ENCODE measurements at regions not wholly inside any gene's neighbourhood (a gene's known extent, or its start where the extent isn't known, plus 50 kb on each side); places are given as distances from the start of the nearest gene placed in this dataset.

- no peak for DNase-seq (ENCODE audit: low spot score in 2 of 2)
- H3K27me3 ChIP-seq: no peaks in the 10 kb centered on the region
- H3K9me3 ChIP-seq: no peaks in the 10 kb centered on the region
- H3K4me3 ChIP-seq: no peak overlapping the region
- no peak for TF ChIP-seq CTCF (IDR thresholded peaks at IDR 0.05)
- no peak for TF ChIP-seq EP300 (IDR thresholded peaks at IDR 0.05)
- no peak for TF ChIP-seq POLR2A (IDR thresholded peaks at IDR 0.05)
- H3K4me1 ChIP-seq: no peaks in the 10 kb centered on the region
- no peak overlapping the region for H3K27ac ChIP-seq
- no peaks in the 10 kb centered on the region for H3K36me3 ChIP-seq
Observed at GRCh38 chr18:72470391-72470790, 73.8 kb downstream of the CBLN2 start.

DNA sequence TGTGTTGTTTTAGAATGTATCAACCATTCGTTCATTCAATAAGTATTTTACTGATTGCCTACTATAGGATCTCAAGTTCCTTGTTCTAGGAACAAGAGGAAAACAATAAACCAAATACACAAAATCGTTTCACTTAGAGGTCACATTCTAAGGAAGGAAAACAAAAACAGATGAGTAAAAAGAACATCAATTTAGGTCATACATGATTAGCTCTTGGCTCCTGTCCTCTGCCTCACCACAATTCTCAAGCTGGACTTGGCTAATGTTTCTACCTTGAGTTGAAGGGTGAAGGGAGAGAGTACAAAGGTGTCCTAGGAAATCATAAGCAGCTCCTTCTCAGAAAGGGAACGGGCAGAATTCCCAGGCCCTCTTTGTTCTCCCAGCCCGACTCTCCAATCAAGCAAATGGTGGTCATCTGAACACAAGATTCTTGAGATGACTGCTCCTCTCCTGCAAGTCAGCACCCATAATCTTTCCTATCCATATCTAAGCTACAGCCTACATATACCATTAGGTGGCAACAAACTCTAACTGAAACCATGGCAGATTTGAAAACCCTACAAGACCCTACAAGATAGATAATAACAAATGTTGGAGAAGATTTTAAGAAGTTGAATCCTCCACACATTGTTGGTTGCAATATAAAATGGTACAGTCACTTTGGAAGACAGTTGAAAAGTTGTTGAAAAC, 76.0 kb downstream of the CBLN2 start:
- Histone ChIP-seq H3K36me3 (no peaks in the 10 kb centered on the region), H3K9me3 (no peaks in the 10 kb centered on the region), H3K27me3 (no peaks in the 10 kb centered on the region), H3K4me3 (no peak overlapping the region), H3K27ac (no peak overlapping the region), H3K4me1 (no peaks in the 10 kb centered on the region)
- DNase-seq (ENCODE audit: low spot score in 2 of 2): no peak
- 67 to 70% methylated on average over 4 of the region's 4 CpGs for WGBS, 2 donors
- TF ChIP-seq POLR2A (IDR thresholded peaks at IDR 0.05): no peak
- no peak for TF ChIP-seq EP300 (IDR thresholded peaks at IDR 0.05)
- TF ChIP-seq CTCF (IDR thresholded peaks at IDR 0.05): no peak

DNA sequence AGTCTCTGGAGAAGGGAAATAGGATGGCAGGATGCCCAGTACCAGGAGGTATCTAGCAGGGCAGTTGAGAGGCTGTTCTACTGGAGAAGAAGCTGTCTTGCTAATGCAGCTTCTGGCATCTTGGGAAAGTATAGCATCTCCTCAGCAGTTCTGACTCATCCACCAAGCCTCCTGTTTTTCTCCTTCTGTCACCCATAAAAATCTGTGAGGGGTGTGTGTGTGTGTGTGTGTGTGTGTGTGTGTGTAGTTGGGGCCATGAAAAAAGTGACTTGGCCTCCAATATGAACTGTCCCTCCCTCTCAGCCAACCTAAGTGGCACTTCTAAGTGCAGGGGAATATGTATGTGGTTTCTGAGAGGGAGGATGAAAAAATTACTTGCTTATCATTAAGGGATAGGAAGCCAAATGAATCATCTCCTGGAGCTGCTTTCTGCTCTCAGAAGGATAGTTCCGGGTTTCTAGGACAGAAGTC, 83.9 kb downstream of the CBLN2 start:
- no peaks in the 10 kb centered on the region for H3K4me1 ChIP-seq
- no peaks in the 10 kb centered on the region for H3K9me3 ChIP-seq
- H3K4me3 ChIP-seq: no peak overlapping the region
- no peak for DNase-seq (ENCODE audit: low spot score in 2 of 2)
- H3K27ac ChIP-seq: no peak overlapping the region
- TF ChIP-seq POLR2A (IDR thresholded peaks at IDR 0.05) (no peak), EP300 (IDR thresholded peaks at IDR 0.05) (no peak), CTCF (IDR thresholded peaks at IDR 0.05) (no peak)
- no peaks in the 10 kb centered on the region for H3K27me3 ChIP-seq
- WGBS, 2 donors: 61 to 75% methylated on average over 1 of the region's 1 CpG
- H3K36me3 ChIP-seq: no peaks in the 10 kb centered on the region

GRCh38 chr18:72458271-72458670, 85.9 kb downstream of the CBLN2 start:
- no peak for DNase-seq (ENCODE audit: low spot score in 2 of 2)
- H3K27ac ChIP-seq: no peak overlapping the region
- no peak for TF ChIP-seq EP300 (IDR thresholded peaks at IDR 0.05)
- no peak for TF ChIP-seq CTCF (IDR thresholded peaks at IDR 0.05)
- TF ChIP-seq POLR2A (IDR thresholded peaks at IDR 0.05): no peak
- no peaks in the 10 kb centered on the region for H3K27me3 ChIP-seq
- H3K4me3 ChIP-seq: no peak overlapping the region
- H3K9me3 ChIP-seq: no peaks in the 10 kb centered on the region
- H3K36me3 ChIP-seq: no peaks in the 10 kb centered on the region
- H3K4me1 ChIP-seq: no peaks in the 10 kb centered on the region

DNA sequence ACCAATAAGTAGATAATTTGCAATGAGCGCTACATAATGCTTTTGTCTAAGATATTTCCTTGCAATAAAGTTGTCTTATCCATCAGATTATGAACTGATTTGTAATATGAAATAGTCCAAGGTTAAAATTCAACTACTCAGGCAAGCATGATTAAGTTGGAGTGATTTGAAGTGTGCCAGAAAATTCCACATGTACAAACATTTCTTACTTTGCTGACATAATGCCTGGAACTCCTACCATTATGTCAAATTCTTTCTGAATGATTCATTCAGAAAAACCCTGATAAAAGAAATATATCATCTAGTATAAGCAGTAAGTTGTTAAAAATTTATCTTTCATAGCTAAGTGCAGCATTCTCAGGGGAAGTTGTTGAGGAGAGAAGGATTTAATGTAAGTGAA, 87.3 kb downstream of the CBLN2 start:
- no peak for TF ChIP-seq EP300 (IDR thresholded peaks at IDR 0.05)
- TF ChIP-seq POLR2A (IDR thresholded peaks at IDR 0.05): no peak
- no peak for TF ChIP-seq CTCF (IDR thresholded peaks at IDR 0.05)
- H3K4me3 ChIP-seq: no peak overlapping the region
- H3K27ac ChIP-seq: no peak overlapping the region
- DNase-seq (ENCODE audit: low spot score in 2 of 2): no peak
- no peaks in the 10 kb centered on the region for H3K36me3 ChIP-seq
- 91 to 93% methylated on average over 1 of the region's 1 CpG for WGBS, 2 donors
- no peaks in the 10 kb centered on the region for H3K4me1 ChIP-seq
- H3K9me3 ChIP-seq: no peaks in the 10 kb centered on the region
- no peaks in the 10 kb centered on the region for H3K27me3 ChIP-seq

All from tibial nerve (tissue), 4 donors.